Ascending aorta (tissue), 2 donors: ENCODE measurements at regions not wholly inside any gene's neighbourhood (a gene's known extent, or its start where the extent isn't known, plus 50 kb on each side); places are given as distances from the start of the nearest gene placed in this dataset.

Source experiments
- DNase-seq, 2 donors: peaks; one replicate each; pipeline ENCODE4 v3.0.0-alpha.2; 2019; ENCODE audit warnings: low spot score in 2 of 2
- H3K27ac ChIP-seq, 2 donors: fragments of 200-600 bp; sonication (generic); one replicate each; pipeline ENCODE4 v1.5.1; 2016 to 2017; ENCODE audit warnings: mild to moderate bottlenecking in 1 of 2
- H3K27me3 ChIP-seq: fragments of 200-600 bp; sonication (generic); one replicate; pipeline ENCODE4 v1.5.1; 2017
- H3K36me3 ChIP-seq, 2 donors: fragments of 200-600 bp; sonication (generic); one replicate each; pipeline ENCODE4 v1.5.1; 2016
- H3K4me1 ChIP-seq, 2 donors: fragments of 200-600 bp; sonication (generic); one replicate each; pipeline ENCODE4 v1.5.1; 2016 to 2017; ENCODE audit warnings: mild to moderate bottlenecking in 1 of 2
- H3K4me3 ChIP-seq, 2 donors: fragments of 200-600 bp; sonication (generic); one replicate each; pipeline ENCODE4 v1.5.1; 2016 to 2017; ENCODE audit warnings: mild to moderate bottlenecking in 1 of 2
- H3K9me3 ChIP-seq, 2 donors: fragments of 200-600 bp; sonication (generic); one replicate each; pipeline ENCODE4 v1.5.1; 2016
- CTCF ChIP-seq, 3 experiments: fragments of 200-600 bp in 2 of 3; fragments of 450-650 bp in 1 of 3; sonication (generic) in 2 of 3; IDR thresholded peaks; one replicate each; pipeline ENCODE4 v1.5.1; 2016 to 2019; ENCODE audit warnings: antibody characterized with exemption in 3 of 3, mild to moderate bottlenecking in 1 of 3, moderate library complexity in 1 of 3
- intact Hi-C: fragments of 100-400 bp; cut with DNase I; formaldehyde crosslinking; loops from one replicate; pipeline ENCODE4 v1.15.1; 2023

- Histone ChIP-seq H3K36me3 (no peaks in the 10 kb centered on the region), H3K4me1 (no peaks in the 10 kb centered on the region), H3K4me3 (no peak overlapping the region), H3K27ac (no peak overlapping the region), H3K9me3 (no peaks in the 10 kb centered on the region), H3K27me3 (no peaks in the 10 kb centered on the region)
- no peak for TF ChIP-seq CTCF (IDR thresholded peaks at IDR 0.05)
- intact Hi-C loops = no loop called here
- DNase-seq = no peak
These were observed 107.5 kb downstream of the ANXA1 start for GRCh38 chr9:73259086-73259696.

- Histone ChIP-seq H3K27me3 (no peaks in the 10 kb centered on the region), H3K36me3 (no peaks in the 10 kb centered on the region), H3K4me1 (no peaks in the 10 kb centered on the region), H3K27ac (no peak overlapping the region), H3K9me3 (no peaks in the 10 kb centered on the region), H3K4me3 (no peak overlapping the region)
- intact Hi-C loops = no loop called here
- DNase-seq = no peak
- TF ChIP-seq CTCF (IDR thresholded peaks at IDR 0.05) = no peak
These were observed 108.8 kb downstream of the ANXA1 start for GRCh38 chr9:73260506-73260905.

GRCh38 chr9:73264631-73265030 lies 113.0 kb downstream of the ANXA1 start:
- Histone ChIP-seq H3K27me3 (no peaks in the 10 kb centered on the region), H3K27ac (no peak overlapping the region), H3K4me1 (no peaks in the 10 kb centered on the region), H3K9me3 (no peaks in the 10 kb centered on the region), H3K36me3 (no peaks in the 10 kb centered on the region), H3K4me3 (no peak overlapping the region)
- no peak for DNase-seq
- TF ChIP-seq CTCF (IDR thresholded peaks at IDR 0.05) = no peak
- intact Hi-C loops = no loop called here

- no peak for DNase-seq
- no peak for TF ChIP-seq CTCF (IDR thresholded peaks at IDR 0.05)
- Histone ChIP-seq H3K4me1 (no peaks in the 10 kb centered on the region), H3K36me3 (no peaks in the 10 kb centered on the region), H3K9me3 (no peaks in the 10 kb centered on the region), H3K4me3 (no peak overlapping the region), H3K27ac (no peak overlapping the region), H3K27me3 (no peaks in the 10 kb centered on the region)
- intact Hi-C loops = no loop called here
These were observed 114.2 kb downstream of the ANXA1 start for GRCh38 chr9:73265876-73266275.

- no peak for TF ChIP-seq CTCF (IDR thresholded peaks at IDR 0.05)
- DNase-seq = no peak
- H3K27me3 ChIP-seq = no peaks in the 10 kb centered on the region
- H3K4me3 ChIP-seq = no peak overlapping the region
- H3K4me1 ChIP-seq = no peaks in the 10 kb centered on the region
- no peaks in the 10 kb centered on the region for H3K9me3 ChIP-seq
- no peak overlapping the region for H3K27ac ChIP-seq
- intact Hi-C loops = no loop called here
- no peaks in the 10 kb centered on the region for H3K36me3 ChIP-seq
These were observed 117.9 kb downstream of the ANXA1 start for GRCh38 chr9:73269430-73270101.
